Endodermal cell (in vitro differentiated cells): ENCODE measurements at regions not wholly inside any gene's neighbourhood (a gene's known extent, or its start where the extent isn't known, plus 50 kb on each side); places are given as distances from the start of the nearest gene placed in this dataset.

Experiments
- DNase-seq: peaks from one replicate; pipeline ENCODE4 v3.0.0-alpha.2; 2017
- H3K27ac ChIP-seq: 2 replicates; pipeline ENCODE4 v1.5.1; 2013; ENCODE audit warnings: mild to moderate bottlenecking, low read depth, low read length, moderate library complexity
- H3K27me3 ChIP-seq: 2 replicates; pipeline ENCODE4 v1.6.1; 2013; ENCODE audit warnings: mild to moderate bottlenecking, low read length, moderate library complexity; ENCODE audit not compliant: insufficient read depth, control insufficient read depth, poor library complexity, severe bottlenecking
- H3K36me3 ChIP-seq: 2 replicates; pipeline ENCODE4 v1.7.0; 2013; ENCODE audit warnings: mild to moderate bottlenecking, low read length, moderate library complexity; ENCODE audit not compliant: control insufficient read depth, insufficient read depth
- H3K4me1 ChIP-seq: one replicate; pipeline ENCODE4 v1.7.0; 2013; ENCODE audit warnings: low read length; ENCODE audit not compliant: control insufficient read depth, insufficient read depth
- H3K4me3 ChIP-seq: 2 replicates; pipeline ENCODE4 v1.5.1; 2013; ENCODE audit warnings: mild to moderate bottlenecking, low read length, moderate library complexity
- H3K9ac ChIP-seq: 2 replicates; pipeline ENCODE4 v1.6.1; 2013; ENCODE audit warnings: mild to moderate bottlenecking, low read length, moderate library complexity; ENCODE audit not compliant: poor library complexity, severe bottlenecking; ENCODE audit errors: extremely low read depth
- H3K9me3 ChIP-seq: 2 replicates; pipeline ENCODE4 v1.6.1; 2013; ENCODE audit warnings: mild to moderate bottlenecking, low read length, moderate library complexity; ENCODE audit not compliant: control insufficient read depth
- H3K27ac Mint-ChIP-seq: 2 replicates; pipeline ENCODE4 v1.8.0; 2020; ENCODE audit warnings: mixed read lengths
- H3K27me3 Mint-ChIP-seq: 2 replicates; pipeline ENCODE4 v1.8.0; 2021; ENCODE audit warnings: mild to moderate bottlenecking, mixed read lengths; ENCODE audit not compliant: insufficient read depth
- H3K36me3 Mint-ChIP-seq: 2 replicates; pipeline ENCODE4 v1.8.0; 2020; ENCODE audit warnings: low read depth, mixed read lengths
- H3K4me1 Mint-ChIP-seq: 2 replicates; pipeline ENCODE4 v1.8.0; 2020; ENCODE audit warnings: mixed read lengths
- H3K4me3 Mint-ChIP-seq: 2 replicates; pipeline ENCODE4 v1.8.0; 2020; ENCODE audit warnings: mild to moderate bottlenecking, moderate library complexity, mixed read lengths
- H3K9me3 Mint-ChIP-seq: 2 replicates; pipeline ENCODE4 v1.8.0; 2020; ENCODE audit warnings: mild to moderate bottlenecking, mixed read lengths
- CTCF ChIP-seq: fragments of 200-600 bp; sonication (generic); conservative IDR thresholded peaks from 2 replicates; pipeline ENCODE4 v1.5.0; 2021; ENCODE audit warnings: antibody characterized with exemption, mild to moderate bottlenecking
- WGBS, 2 experiments: methylation state at CpG; one replicate each; pipeline versions ENCODE4 v1.1.5 to v1.1.7; 2013; ENCODE audit warnings: missing lambda C conversion rate in 2 of 2, mixed read lengths in 1 of 2; ENCODE audit not compliant: insufficient coverage in 1 of 2, insufficient read length in 1 of 2; 5-methylcytosine and 5-hydroxymethylcytosine counted together

- no peaks in the 10 kb centered on the region for H3K9me3 Mint-ChIP-seq
- DNase-seq = no peak
- WGBS, 2 experiments = 80 to 92% methylated on average over 1 to 2 of the region's 2 CpGs
Measured at GRCh38 chr6:134866563-134866962, 83.3 kb downstream of the ALDH8A1 start.

DNA sequence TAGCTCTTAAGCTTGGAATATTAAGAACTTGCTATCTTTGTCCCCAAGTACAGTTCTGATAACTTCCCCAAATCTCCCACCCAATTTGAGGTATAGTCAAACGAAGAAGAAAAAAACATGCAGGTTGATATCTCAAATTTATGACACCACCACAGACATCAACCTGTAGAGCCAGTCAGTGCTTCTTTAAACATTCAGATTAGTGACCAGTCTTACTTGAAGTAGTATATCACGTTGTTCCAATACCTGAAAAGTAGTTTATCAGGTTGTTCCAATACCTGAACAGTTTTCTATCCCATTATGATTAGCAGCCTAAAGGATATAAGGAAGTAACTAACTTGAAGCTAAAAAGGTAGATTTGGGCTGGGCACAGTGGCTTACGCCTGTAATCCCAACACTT lies 85.3 kb downstream of the ALDH8A1 start:
- no peaks in the 10 kb centered on the region for H3K27me3 Mint-ChIP-seq

More at GRCh38 chr6:134866563-134866962, 83.3 kb downstream of the ALDH8A1 start:
- TF ChIP-seq CTCF = no peak
- no peaks in the 10 kb centered on the region for H3K27me3 Mint-ChIP-seq
- H3K4me1 ChIP-seq = no peaks in the 10 kb centered on the region
- H3K9ac ChIP-seq = no peak overlapping the region
- H3K36me3 ChIP-seq = no peaks in the 10 kb centered on the region
- H3K4me3 ChIP-seq = no peak overlapping the region
- H3K4me3 Mint-ChIP-seq = no peak overlapping the region
- H3K36me3 Mint-ChIP-seq = no peaks in the 10 kb centered on the region
- no peaks in the 10 kb centered on the region for H3K27me3 ChIP-seq
- no peak overlapping the region for H3K27ac Mint-ChIP-seq
- no peak overlapping the region for H3K27ac ChIP-seq
- no peaks in the 10 kb centered on the region for H3K9me3 ChIP-seq
- no peaks in the 10 kb centered on the region for H3K4me1 Mint-ChIP-seq

DNA sequence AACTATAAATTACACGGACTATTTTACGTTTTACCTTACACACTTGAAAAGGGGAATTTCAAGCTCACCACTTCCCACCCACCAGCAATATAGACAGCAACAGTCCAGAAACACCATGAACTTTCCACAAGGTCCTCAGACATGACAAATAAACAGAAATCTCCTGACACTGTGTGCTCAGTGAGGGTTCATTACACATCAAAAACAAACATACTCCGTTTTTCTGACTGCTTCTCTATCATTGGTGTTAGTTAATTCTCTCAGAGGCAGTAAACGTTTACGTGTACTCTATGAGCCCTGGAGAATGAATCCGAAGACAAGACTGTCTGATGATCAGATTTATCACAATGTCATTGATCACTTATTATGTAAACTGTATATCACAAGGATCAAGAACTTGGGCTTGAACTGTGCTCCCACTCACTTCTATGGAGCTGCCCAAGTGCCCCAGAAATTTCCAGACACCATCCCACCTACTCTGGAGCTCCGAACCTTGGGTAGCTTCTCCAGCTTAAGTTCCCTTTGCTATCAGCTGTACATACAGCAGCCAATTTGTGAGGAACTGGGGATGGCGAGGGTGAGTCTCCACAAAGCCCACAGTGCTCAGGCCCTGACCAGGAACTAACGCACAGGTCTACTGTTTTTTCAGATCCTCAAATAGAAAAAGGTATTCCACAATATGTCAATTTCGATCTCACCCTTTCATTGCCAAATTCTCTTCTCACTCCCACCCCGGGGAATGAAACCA lies 86.0 kb downstream of the ALDH8A1 start:
- H3K4me1 Mint-ChIP-seq = no peaks in the 10 kb centered on the region
- no peak overlapping the region for H3K27ac ChIP-seq
- H3K27ac Mint-ChIP-seq = no peak overlapping the region
- WGBS, 2 experiments = 94 to 95% methylated on average over 10 to 11 of the region's 11 CpGs
- H3K36me3 ChIP-seq = no peaks in the 10 kb centered on the region
- no peak overlapping the region for H3K9ac ChIP-seq
- no peaks in the 10 kb centered on the region for H3K27me3 Mint-ChIP-seq
- DNase-seq = no peak
- no peaks in the 10 kb centered on the region for H3K9me3 ChIP-seq
- TF ChIP-seq CTCF = no peak
- no peak overlapping the region for H3K4me3 ChIP-seq
- H3K36me3 Mint-ChIP-seq = no peaks in the 10 kb centered on the region
- no peaks in the 10 kb centered on the region for H3K9me3 Mint-ChIP-seq
- H3K4me1 ChIP-seq = no peaks in the 10 kb centered on the region
- H3K4me3 Mint-ChIP-seq = no peak overlapping the region
- H3K27me3 ChIP-seq = no peaks in the 10 kb centered on the region

More for the DNA sequence above, 85.3 kb downstream of the ALDH8A1 start:
- Mint-ChIP-seq H3K4me1 (no peaks in the 10 kb centered on the region), H3K9me3 (no peaks in the 10 kb centered on the region), H3K36me3 (no peaks in the 10 kb centered on the region), H3K4me3 (no peak overlapping the region), H3K27ac (no peak overlapping the region)
- Histone ChIP-seq H3K27ac (no peak overlapping the region), H3K4me3 (no peak overlapping the region), H3K36me3 (no peaks in the 10 kb centered on the region), H3K9ac (no peak overlapping the region), H3K9me3 (no peaks in the 10 kb centered on the region), H3K27me3 (no peaks in the 10 kb centered on the region), H3K4me1 (no peaks in the 10 kb centered on the region)
- no peak for DNase-seq
- 87 to 94% methylated on average over 2 to 3 of the region's 3 CpGs for WGBS, 2 experiments
- no peak for TF ChIP-seq CTCF
